RWPE2 (cell line): ENCODE measurements at regions not wholly inside any gene's neighbourhood (a gene's known extent, or its start where the extent isn't known, plus 50 kb on each side); places are given as distances from the start of the nearest gene placed in this dataset.

Source experiments
- ATAC-seq: fragments of 200-7000 bp; cut with Tn5 transposase; 3 replicates; pipeline ENCODE4 v1.9.1; 2021; ENCODE audit warnings: low read depth
- DNase-seq: peaks from one replicate; pipeline ENCODE4 v3.0.0-alpha.2; 2020; ENCODE audit warnings: low spot score
- H3K27ac ChIP-seq: fragments of 450-650 bp; 2 replicates; pipeline ENCODE4 v1.5.1; 2017; ENCODE audit warnings: mild to moderate bottlenecking; ENCODE audit not compliant: poor library complexity, severe bottlenecking
- H3K27me3 ChIP-seq: fragments of 250-450 bp; sonication (Bioruptor Pico); 2 replicates; pipeline ENCODE4 v1.5.1; 2021; ENCODE audit warnings: mild to moderate bottlenecking, moderate library complexity; ENCODE audit not compliant: insufficient read depth, poor library complexity, severe bottlenecking
- H3K36me3 ChIP-seq: fragments of 250-450 bp; sonication (Bioruptor Pico); 2 replicates; pipeline ENCODE4 v1.5.1; 2020; ENCODE audit warnings: low read depth, mild to moderate bottlenecking, moderate library complexity
- H3K4me1 ChIP-seq: fragments of 250-450 bp; sonication (Bioruptor Pico); 2 replicates; pipeline ENCODE4 v1.5.1; 2021; ENCODE audit warnings: mild to moderate bottlenecking, moderate library complexity; ENCODE audit not compliant: insufficient read depth, poor library complexity, severe bottlenecking
- H3K4me3 ChIP-seq: fragments of 250-450 bp; sonication (Bioruptor Pico); 2 replicates; pipeline ENCODE4 v1.5.1; 2021; ENCODE audit warnings: mild to moderate bottlenecking, moderate library complexity; ENCODE audit not compliant: severe bottlenecking
- H3K9me3 ChIP-seq: fragments of 250-450 bp; sonication (Bioruptor Pico); 2 replicates; pipeline ENCODE4 v1.5.1; 2021; ENCODE audit warnings: mild to moderate bottlenecking, moderate library complexity; ENCODE audit not compliant: severe bottlenecking
- CTCF ChIP-seq: fragments of 450-650 bp; IDR thresholded peaks from one replicate; pipeline ENCODE4 v1.5.1; 2017; ENCODE audit warnings: mild to moderate bottlenecking, moderate library complexity; ENCODE audit not compliant: poor library complexity, severe bottlenecking

- Histone ChIP-seq H3K27ac (no peak overlapping the region), H3K36me3 (no peaks in the 10 kb centered on the region), H3K27me3 (no peaks in the 10 kb centered on the region), H3K4me1 (no peaks in the 10 kb centered on the region), H3K4me3 (no peak overlapping the region), H3K9me3 (no peaks in the 10 kb centered on the region)
- DNase-seq, result no peak
- no peak for ATAC-seq
- no peak for TF ChIP-seq CTCF
Observed at GRCh38 chr2:7525746-7526145, 608.5 kb downstream of the RNF144A start.

GRCh38 chr2:7527165-7527722 is 610.0 kb downstream of the RNF144A start:
- no peak for DNase-seq
- no peak overlapping the region for H3K27ac ChIP-seq
- H3K4me1 ChIP-seq, result no peaks in the 10 kb centered on the region
- no peaks in the 10 kb centered on the region for H3K36me3 ChIP-seq
- H3K4me3 ChIP-seq, result no peak overlapping the region
- no peaks in the 10 kb centered on the region for H3K27me3 ChIP-seq
- TF ChIP-seq CTCF, result no peak
- H3K9me3 ChIP-seq, result no peaks in the 10 kb centered on the region
- ATAC-seq, result no peak

- no peak for ATAC-seq
Observed at GRCh38 chr2:7530001-7530400, 612.8 kb downstream of the RNF144A start.

GRCh38 chr2:7539077-7539476 is 621.9 kb downstream of the RNF144A start:
- ATAC-seq, result no peak

More at GRCh38 chr2:7530001-7530400, 612.8 kb downstream of the RNF144A start:
- Histone ChIP-seq H3K36me3 (no peaks in the 10 kb centered on the region), H3K4me1 (no peaks in the 10 kb centered on the region), H3K27ac (no peak overlapping the region), H3K9me3 (no peaks in the 10 kb centered on the region), H3K27me3 (no peaks in the 10 kb centered on the region), H3K4me3 (no peak overlapping the region)
- TF ChIP-seq CTCF, result no peak
- no peak for DNase-seq

More at GRCh38 chr2:7539077-7539476, 621.9 kb downstream of the RNF144A start:
- H3K4me3 ChIP-seq, result no peak overlapping the region
- TF ChIP-seq CTCF, result no peak
- H3K9me3 ChIP-seq, result no peaks in the 10 kb centered on the region
- H3K27me3 ChIP-seq, result peaks cover 8% of the 10 kb centered on the region
- DNase-seq, result no peak
- no peaks in the 10 kb centered on the region for H3K4me1 ChIP-seq
- no peak overlapping the region for H3K27ac ChIP-seq
- H3K36me3 ChIP-seq, result no peaks in the 10 kb centered on the region
